Spleen (tissue), 11 donors: ENCODE measurements at regions not wholly inside any gene's neighbourhood (a gene's known extent, or its start where the extent isn't known, plus 50 kb on each side); places are given as distances from the start of the nearest gene placed in this dataset.

Source experiments
- DNase-seq: peaks from one replicate; pipeline ENCODE4 v3.0.0-alpha.2; 2020
- H3K27ac ChIP-seq, 8 donors: fragments of 200-600 bp; sonication (generic) in 7 of 8; 1 replicate in 4 of 8; 2 replicates in 4 of 8; pipeline versions ENCODE4 v1.5.0 to v1.8.0; 2016 to 2021; ENCODE audit warnings: inconsistent platforms in 4 of 8, mild to moderate bottlenecking in 4 of 8, moderate library complexity in 1 of 8
- H3K27me3 ChIP-seq, 7 donors: fragments of 200-600 bp; sonication (generic) in 6 of 7; replicated peaks in 1 of 7; 1 replicate in 4 of 7; 2 replicates in 3 of 7; pipeline versions ENCODE4 v1.5.0 to v1.8.0; 2016 to 2021; ENCODE audit warnings: inconsistent platforms in 3 of 7, mild to moderate bottlenecking in 1 of 7
- H3K36me3 ChIP-seq, 6 donors: fragments of 200-600 bp; sonication (generic) in 5 of 6; 1 replicate in 4 of 6; 2 replicates in 2 of 6; pipeline versions ENCODE4 v1.5.0 to v1.8.0; 2016 to 2021; ENCODE audit warnings: inconsistent platforms in 2 of 6
- H3K4me1 ChIP-seq, 6 donors: fragments of 200-600 bp; sonication (generic) in 5 of 6; 1 replicate in 3 of 6; 2 replicates in 3 of 6; pipeline versions ENCODE4 v1.5.0 to v1.8.0; 2016 to 2021; ENCODE audit warnings: inconsistent platforms in 3 of 6
- H3K4me3 ChIP-seq, 8 donors: fragments of 200-600 bp; sonication (generic) in 7 of 8; 1 replicate in 4 of 8; 2 replicates in 4 of 8; pipeline versions ENCODE4 v1.5.0 to v1.8.0; 2016 to 2021; ENCODE audit warnings: inconsistent platforms in 4 of 8, mild to moderate bottlenecking in 4 of 8, moderate library complexity in 2 of 8
- H3K9me3 ChIP-seq, 8 donors: fragments of 200-600 bp; sonication (generic) in 7 of 8; 1 replicate in 4 of 8; 2 replicates in 4 of 8; pipeline versions ENCODE4 v1.5.0 to v1.8.0; 2016 to 2021; ENCODE audit warnings: inconsistent platforms in 4 of 8
- POLR2A ChIP-seq, 3 donors: fragments of 450-650 bp; IDR thresholded peaks; one replicate each; pipeline ENCODE4 v1.5.1; 2017; ENCODE audit warnings: antibody characterized with exemption in 3 of 3, mild to moderate bottlenecking in 1 of 3
- POLR2AphosphoS5 ChIP-seq, 3 donors: sonication (generic); formaldehyde crosslinking; IDR thresholded peaks; one replicate each; pipeline ENCODE4 v1.5.1; 2017; ENCODE audit warnings: antibody characterized with exemption in 3 of 3
- WGBS, 5 donors: extraction: QIAGEN DNeasy Blood & Tissue Kit in 3 of 5; methylation state at CpG; one replicate each; pipeline versions ENCODE4 v1.1.5 to v1.1.7; 2013 to 2018; 5-methylcytosine and 5-hydroxymethylcytosine counted together
- intact Hi-C: fragments of 100-400 bp; cut with DNase I; formaldehyde crosslinking; loops from one replicate; pipeline ENCODE4 v1.15.0; 2023; ENCODE audit warnings: low total_unique reads
- TF ChIP-seq, protein P1 (sequence below), 11 experiments: fragments of 200-600 bp in 7 of 11; fragments of 450-650 bp in 4 of 11; sonication (generic) in 4 of 11; IDR thresholded peaks in 8 of 11; conservative IDR thresholded peaks in 3 of 11; 1 replicate in 7 of 11; 2 replicates in 4 of 11; pipeline versions ENCODE4 v1.4.0 to v1.8.0; 2016 to 2021; ENCODE audit warnings: antibody characterized with exemption in 11 of 11, inconsistent platforms in 4 of 11, mild to moderate bottlenecking in 1 of 11
- donor health status: healthy with polysubstance abuse.
- donor health status: DM: no; HTN: no; CAD: no; lungs with moderate emphysema.
- donor health status: DM: no; HTN: no; CAD: no.
- donor health status: Bipolar disorder and iron deficiency.
- donor health status: healthy.
- donor health status: DM: no; HTN: no; CAD: no.
- donor health status: DM: yes; HTN: yes; CAD: no.

DNA sequence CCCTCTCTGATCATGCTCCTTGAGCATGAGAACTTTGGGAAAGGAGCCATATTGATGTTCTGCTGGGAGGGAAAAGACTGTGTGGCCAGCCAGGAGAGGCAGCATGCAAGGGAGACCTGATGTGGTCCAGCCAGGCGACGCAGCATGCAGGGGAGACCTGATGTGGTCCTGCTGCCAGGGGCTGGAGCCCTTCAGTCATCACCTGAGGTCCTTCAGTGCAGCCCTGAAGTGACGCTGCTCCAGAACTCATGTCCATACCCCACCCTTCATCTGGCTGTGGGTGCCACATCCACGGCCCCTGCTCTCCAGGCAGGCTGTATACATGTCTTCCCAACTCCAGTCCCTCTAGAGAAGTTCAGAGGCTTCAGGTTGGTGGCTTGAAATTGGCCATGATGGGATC, 134.4 kb downstream of the ERMARD start:
- 82 to 97% (median 91%) methylated on average over 4 of the region's 4 CpGs for WGBS, 5 donors
- H3K27ac ChIP-seq = no peak overlapping the region
- DNase-seq = peak; percentile 52
- peaks cover 0 to 71% (median 4%) of the 10 kb centered on the region in 7 donors for H3K27me3 ChIP-seq
- H3K4me3 ChIP-seq = no peak overlapping the region
- peaks cover 0 to 6% (median 0%) of the 10 kb centered on the region in 8 donors for H3K9me3 ChIP-seq
- TF ChIP-seq, protein P1, sequence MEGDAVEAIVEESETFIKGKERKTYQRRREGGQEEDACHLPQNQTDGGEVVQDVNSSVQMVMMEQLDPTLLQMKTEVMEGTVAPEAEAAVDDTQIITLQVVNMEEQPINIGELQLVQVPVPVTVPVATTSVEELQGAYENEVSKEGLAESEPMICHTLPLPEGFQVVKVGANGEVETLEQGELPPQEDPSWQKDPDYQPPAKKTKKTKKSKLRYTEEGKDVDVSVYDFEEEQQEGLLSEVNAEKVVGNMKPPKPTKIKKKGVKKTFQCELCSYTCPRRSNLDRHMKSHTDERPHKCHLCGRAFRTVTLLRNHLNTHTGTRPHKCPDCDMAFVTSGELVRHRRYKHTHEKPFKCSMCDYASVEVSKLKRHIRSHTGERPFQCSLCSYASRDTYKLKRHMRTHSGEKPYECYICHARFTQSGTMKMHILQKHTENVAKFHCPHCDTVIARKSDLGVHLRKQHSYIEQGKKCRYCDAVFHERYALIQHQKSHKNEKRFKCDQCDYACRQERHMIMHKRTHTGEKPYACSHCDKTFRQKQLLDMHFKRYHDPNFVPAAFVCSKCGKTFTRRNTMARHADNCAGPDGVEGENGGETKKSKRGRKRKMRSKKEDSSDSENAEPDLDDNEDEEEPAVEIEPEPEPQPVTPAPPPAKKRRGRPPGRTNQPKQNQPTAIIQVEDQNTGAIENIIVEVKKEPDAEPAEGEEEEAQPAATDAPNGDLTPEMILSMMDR (IDR thresholded peaks at IDR 0.05 in 8 of 11, conservative IDR thresholded peaks at IDR 0.05 in 3 of 11) = no peak
- no peak for TF ChIP-seq POLR2A (IDR thresholded peaks at IDR 0.05)
- no peak for TF ChIP-seq POLR2AphosphoS5 (IDR thresholded peaks at IDR 0.05)
- H3K36me3 ChIP-seq = no peaks in the 10 kb centered on the region
- no peaks in the 10 kb centered on the region for H3K4me1 ChIP-seq
- intact Hi-C loops = no loop called here

DNA sequence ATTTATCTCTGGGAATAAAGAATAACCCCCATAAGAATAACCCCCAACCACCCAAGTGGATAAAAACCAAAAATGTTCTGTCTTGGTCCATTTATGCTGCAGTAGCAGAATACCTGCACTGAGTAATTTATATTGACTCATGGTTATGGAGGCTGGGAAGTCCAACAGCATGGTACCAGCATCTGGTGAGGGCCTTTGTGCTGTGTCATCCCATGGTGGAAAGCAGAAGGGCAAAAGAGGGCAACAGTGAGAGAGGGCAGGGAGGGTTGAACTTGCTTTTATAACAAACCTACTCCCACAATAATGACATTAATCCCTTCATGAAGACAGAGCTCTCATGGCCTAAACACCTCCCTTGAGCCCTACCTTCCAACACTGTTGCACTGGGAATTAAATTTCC, 133.7 kb downstream of the ERMARD start:
- TF ChIP-seq, protein P1 (IDR thresholded peaks at IDR 0.05 in 8 of 11, conservative IDR thresholded peaks at IDR 0.05 in 3 of 11) = no peak
- TF ChIP-seq POLR2A (IDR thresholded peaks at IDR 0.05) = no peak
- TF ChIP-seq POLR2AphosphoS5 (IDR thresholded peaks at IDR 0.05) = no peak
- Histone ChIP-seq H3K4me1 (no peaks in the 10 kb centered on the region), H3K27me3 (peaks cover 0 to 74% (median 10%) of the 10 kb centered on the region in 7 donors), H3K36me3 (no peaks in the 10 kb centered on the region), H3K4me3 (no peak overlapping the region), H3K9me3 (peaks cover 0 to 5% (median 0%) of the 10 kb centered on the region in 8 donors), H3K27ac (no peak overlapping the region)
- intact Hi-C loops = no loop called here
- DNase-seq = no peak

DNA sequence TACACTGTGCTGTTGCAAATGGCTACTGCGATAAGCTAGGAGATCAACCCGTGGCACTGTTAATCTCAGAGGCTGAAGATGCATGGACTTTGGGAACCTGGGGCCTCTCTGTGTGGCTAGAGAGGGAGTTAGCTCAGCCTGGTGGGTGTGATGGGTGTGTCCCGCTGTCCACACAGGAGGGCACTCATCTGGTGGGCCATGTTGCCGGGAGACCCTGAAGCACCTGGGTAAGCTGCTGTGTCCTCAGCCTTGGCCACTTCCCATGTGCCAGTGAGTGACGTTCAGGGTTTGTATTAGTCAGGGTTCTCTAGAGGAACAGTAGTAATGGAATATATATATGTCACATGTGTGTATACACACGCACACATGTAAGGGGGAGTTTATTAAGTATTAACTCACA, 132.7 kb downstream of the ERMARD start:
- peaks cover 0 to 69% (median 10%) of the 10 kb centered on the region in 7 donors for H3K27me3 ChIP-seq
- H3K9me3 ChIP-seq = peaks cover 0 to 5% (median 0%) of the 10 kb centered on the region in 8 donors
- peak; percentile 23 for DNase-seq
- no peak for TF ChIP-seq POLR2AphosphoS5 (IDR thresholded peaks at IDR 0.05)
- TF ChIP-seq, protein P1 (IDR thresholded peaks at IDR 0.05 in 8 of 11, conservative IDR thresholded peaks at IDR 0.05 in 3 of 11) = no peak
- TF ChIP-seq POLR2A (IDR thresholded peaks at IDR 0.05) = no peak
- H3K36me3 ChIP-seq = no peaks in the 10 kb centered on the region
- no peak overlapping the region for H3K27ac ChIP-seq
- no peak overlapping the region for H3K4me3 ChIP-seq
- H3K4me1 ChIP-seq = no peaks in the 10 kb centered on the region
- intact Hi-C loops = no loop called here
- 80 to 93% (median 85%) methylated on average over 6 of the region's 6 CpGs for WGBS, 5 donors

DNA sequence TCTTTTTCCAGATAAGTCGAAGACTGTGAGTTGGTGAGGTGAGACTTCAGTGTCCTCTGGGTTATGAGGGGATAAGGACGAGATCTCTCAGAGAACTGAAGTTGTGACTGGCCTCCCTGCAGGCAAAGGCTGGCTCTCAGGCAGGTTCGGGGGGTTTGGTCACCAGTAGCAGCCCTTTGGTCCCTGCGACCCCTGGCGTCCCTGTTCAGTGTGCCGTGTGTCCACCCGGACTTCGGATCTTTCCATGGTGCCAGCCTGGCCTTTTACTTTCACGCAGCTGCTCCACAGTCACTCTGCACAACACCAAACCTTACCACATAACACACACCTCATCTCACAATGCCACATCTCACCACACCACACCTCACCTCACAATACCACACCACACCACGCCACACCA, 131.9 kb downstream of the ERMARD start:
- intact Hi-C loops = no loop called here
- H3K27ac ChIP-seq = no peak overlapping the region
- H3K4me3 ChIP-seq = no peak overlapping the region
- peaks cover 0 to 5% (median 0%) of the 10 kb centered on the region in 8 donors for H3K9me3 ChIP-seq
- peaks cover 0 to 65% (median 10%) of the 10 kb centered on the region in 7 donors for H3K27me3 ChIP-seq
- no peak for TF ChIP-seq POLR2AphosphoS5 (IDR thresholded peaks at IDR 0.05)
- TF ChIP-seq POLR2A (IDR thresholded peaks at IDR 0.05) = no peak
- TF ChIP-seq, protein P1 (IDR thresholded peaks at IDR 0.05 in 8 of 11, conservative IDR thresholded peaks at IDR 0.05 in 3 of 11) = no peak
- WGBS, 5 donors = 85 to 91% (median 87%) methylated on average over 10 of the region's 10 CpGs
- DNase-seq = peak; percentile 48
- no peaks in the 10 kb centered on the region for H3K36me3 ChIP-seq
- no peaks in the 10 kb centered on the region for H3K4me1 ChIP-seq
